Testis (tissue), 2 donors: ENCODE measurements at regions not wholly inside any gene's neighbourhood (a gene's known extent, or its start where the extent isn't known, plus 50 kb on each side); places are given as distances from the start of the nearest gene placed in this dataset.

Experiments
- CTCF ChIP-seq, 3 experiments: fragments of 450-650 bp in 2 of 3; fragments of 200-600 bp in 1 of 3; sonication (generic) in 1 of 3; IDR thresholded peaks; one replicate each; pipeline ENCODE4 v1.5.1; 2016 to 2019; ENCODE audit warnings: antibody characterized with exemption in 3 of 3, mild to moderate bottlenecking in 2 of 3, moderate library complexity in 1 of 3
- POLR2A ChIP-seq: fragments of 450-650 bp; IDR thresholded peaks from one replicate; pipeline ENCODE4 v1.6.1; 2017; ENCODE audit warnings: antibody characterized with exemption, mild to moderate bottlenecking, moderate library complexity

GRCh38 chr10:6667679-6668270 lies 87.7 kb upstream of the PRKCQ start:
- TF ChIP-seq CTCF (IDR thresholded peaks at IDR 0.05) = peak in 2 of 3 experiments; percentile 11 to 20
- TF ChIP-seq POLR2A = no peak
